BE2C (cell line): ENCODE measurements at regions not wholly inside any gene's neighbourhood (a gene's known extent, or its start where the extent isn't known, plus 50 kb on each side); places are given as distances from the start of the nearest gene placed in this dataset.

Source experiments
- DNase-seq: peaks from one replicate; pipeline ENCODE4 v3.0.0-alpha.2; 2020
- H3K27me3 ChIP-seq: fragments of 250-450 bp; sonication (Bioruptor Pico); 2 replicates; pipeline ENCODE4 v1.5.1; 2020; ENCODE audit warnings: mild to moderate bottlenecking
- H3K36me3 ChIP-seq: fragments of 250-450 bp; sonication (Bioruptor Pico); 2 replicates; pipeline ENCODE4 v1.5.1; 2020; ENCODE audit warnings: mild to moderate bottlenecking
- H3K4me1 ChIP-seq: fragments of 250-450 bp; sonication (Bioruptor Pico); 2 replicates; pipeline ENCODE4 v1.5.1; 2020
- H3K4me3 ChIP-seq: 2 replicates; pipeline ENCODE4 v1.5.1; 2011; ENCODE audit warnings: low read depth, low read length
- H3K9me3 ChIP-seq: fragments of 250-450 bp; sonication (Bioruptor Pico); 2 replicates; pipeline ENCODE4 v1.5.1; 2020
- CTCF ChIP-seq: IDR thresholded peaks from 2 replicates; pipeline ENCODE4 v1.5.1; 2012; ENCODE audit warnings: mild to moderate bottlenecking, low read depth, low read length

- Histone ChIP-seq H3K9me3 (no peaks in the 10 kb centered on the region), H3K27me3 (no peaks in the 10 kb centered on the region), H3K4me1 (no peaks in the 10 kb centered on the region), H3K36me3 (no peaks in the 10 kb centered on the region), H3K4me3 (no peak overlapping the region)
- no peak for DNase-seq
- no peak for TF ChIP-seq CTCF
Measured at GRCh38 chr2:175872721-175873120, 129.3 kb downstream of the LNPK start.

GRCh38 chr2:175872005-175872348 lies 130.1 kb downstream of the LNPK start:
- Histone ChIP-seq H3K4me3 (no peak overlapping the region), H3K9me3 (no peaks in the 10 kb centered on the region), H3K36me3 (no peaks in the 10 kb centered on the region), H3K27me3 (no peaks in the 10 kb centered on the region), H3K4me1 (no peaks in the 10 kb centered on the region)
- no peak for DNase-seq
- TF ChIP-seq CTCF = no peak

- Histone ChIP-seq H3K36me3 (no peaks in the 10 kb centered on the region), H3K9me3 (no peaks in the 10 kb centered on the region), H3K27me3 (no peaks in the 10 kb centered on the region), H3K4me1 (no peaks in the 10 kb centered on the region), H3K4me3 (no peak overlapping the region)
- no peak for DNase-seq
- TF ChIP-seq CTCF = no peak
Measured at GRCh38 chr2:175871331-175872004, 130.6 kb downstream of the LNPK start.

- H3K27me3 ChIP-seq = no peaks in the 10 kb centered on the region
- no peaks in the 10 kb centered on the region for H3K9me3 ChIP-seq
- H3K4me3 ChIP-seq = no peak overlapping the region
- no peaks in the 10 kb centered on the region for H3K4me1 ChIP-seq
- DNase-seq = no peak
- TF ChIP-seq CTCF = no peak
- no peaks in the 10 kb centered on the region for H3K36me3 ChIP-seq
Measured at GRCh38 chr2:175865716-175866115, 136.4 kb downstream of the LNPK start.

- no peaks in the 10 kb centered on the region for H3K27me3 ChIP-seq
- no peaks in the 10 kb centered on the region for H3K4me1 ChIP-seq
- no peaks in the 10 kb centered on the region for H3K36me3 ChIP-seq
- no peaks in the 10 kb centered on the region for H3K9me3 ChIP-seq
- no peak for TF ChIP-seq CTCF
- no peak for DNase-seq
- no peak overlapping the region for H3K4me3 ChIP-seq
Measured at GRCh38 chr2:175864137-175864850, 137.8 kb downstream of the LNPK start.

GRCh38 chr2:175861958-175862357 lies 140.1 kb downstream of the LNPK start:
- no peaks in the 10 kb centered on the region for H3K36me3 ChIP-seq
- no peak overlapping the region for H3K4me3 ChIP-seq
- no peak for TF ChIP-seq CTCF
- H3K4me1 ChIP-seq = no peaks in the 10 kb centered on the region
- no peak for DNase-seq
- no peaks in the 10 kb centered on the region for H3K9me3 ChIP-seq
- no peaks in the 10 kb centered on the region for H3K27me3 ChIP-seq
